Ammon's horn (tissue), 1 donor: ENCODE measurements at regions not wholly inside any gene's neighbourhood (a gene's known extent, or its start where the extent isn't known, plus 50 kb on each side); places are given as distances from the start of the nearest gene placed in this dataset.

ENCODE experiments used
- DNase-seq: peaks from one replicate; pipeline ENCODE4 v3.0.0-alpha.2; 2016; ENCODE audit warnings: low spot score

GRCh38 chr1:108050911-108051629 is 86.1 kb upstream of the VAV3 start:
- no peak for DNase-seq

DNA sequence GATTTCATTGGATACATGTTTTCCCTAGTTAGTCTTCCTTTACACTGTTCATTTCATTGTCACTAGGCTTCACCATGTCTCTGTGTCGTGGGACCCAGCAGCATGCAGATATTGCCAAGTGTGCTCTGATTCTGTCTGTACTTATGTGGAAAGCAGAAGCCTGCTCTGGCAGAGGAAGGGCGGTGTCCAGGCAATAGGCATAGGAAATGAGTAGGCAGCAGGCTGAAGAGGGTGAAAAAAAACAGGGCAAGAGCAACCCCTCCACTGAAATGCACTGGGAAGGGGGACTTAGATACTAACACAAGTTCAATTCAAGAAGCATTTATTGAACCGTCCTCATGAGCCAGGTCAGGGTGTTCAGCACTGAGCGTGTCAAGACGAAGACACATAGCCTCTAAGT is 85.2 kb upstream of the VAV3 start:
- DNase-seq = no peak

DNA sequence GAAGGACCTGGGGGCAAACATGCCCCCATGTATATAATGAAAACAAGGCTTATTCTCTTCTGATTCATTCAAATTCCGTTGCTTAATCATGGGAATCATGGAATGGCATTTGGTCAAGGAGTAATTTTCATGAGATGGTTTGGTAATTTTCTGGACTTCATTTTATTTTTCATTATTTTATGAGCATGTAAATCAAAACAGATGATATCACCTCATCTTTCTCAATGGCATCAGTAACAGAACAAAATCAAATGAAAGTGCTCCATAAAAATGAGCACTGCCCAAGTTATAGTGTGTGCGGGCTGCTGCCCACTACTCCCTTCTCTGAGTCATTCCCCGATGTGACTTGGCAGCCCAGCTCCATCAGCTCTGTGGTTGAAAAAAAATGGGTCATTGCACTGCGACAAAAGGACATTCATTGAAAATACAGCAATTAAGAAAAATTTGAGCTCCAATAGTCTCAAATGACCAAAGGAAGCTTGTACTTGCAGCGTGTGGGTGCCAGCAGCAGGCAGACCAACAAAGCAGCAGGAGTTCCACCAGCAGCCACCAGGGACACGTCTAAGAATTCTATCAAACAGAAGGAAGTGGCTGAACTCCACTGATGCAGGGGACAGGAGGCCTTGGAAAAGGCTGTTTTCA is 84.3 kb upstream of the VAV3 start:
- peak; percentile 77 for DNase-seq

DNA sequence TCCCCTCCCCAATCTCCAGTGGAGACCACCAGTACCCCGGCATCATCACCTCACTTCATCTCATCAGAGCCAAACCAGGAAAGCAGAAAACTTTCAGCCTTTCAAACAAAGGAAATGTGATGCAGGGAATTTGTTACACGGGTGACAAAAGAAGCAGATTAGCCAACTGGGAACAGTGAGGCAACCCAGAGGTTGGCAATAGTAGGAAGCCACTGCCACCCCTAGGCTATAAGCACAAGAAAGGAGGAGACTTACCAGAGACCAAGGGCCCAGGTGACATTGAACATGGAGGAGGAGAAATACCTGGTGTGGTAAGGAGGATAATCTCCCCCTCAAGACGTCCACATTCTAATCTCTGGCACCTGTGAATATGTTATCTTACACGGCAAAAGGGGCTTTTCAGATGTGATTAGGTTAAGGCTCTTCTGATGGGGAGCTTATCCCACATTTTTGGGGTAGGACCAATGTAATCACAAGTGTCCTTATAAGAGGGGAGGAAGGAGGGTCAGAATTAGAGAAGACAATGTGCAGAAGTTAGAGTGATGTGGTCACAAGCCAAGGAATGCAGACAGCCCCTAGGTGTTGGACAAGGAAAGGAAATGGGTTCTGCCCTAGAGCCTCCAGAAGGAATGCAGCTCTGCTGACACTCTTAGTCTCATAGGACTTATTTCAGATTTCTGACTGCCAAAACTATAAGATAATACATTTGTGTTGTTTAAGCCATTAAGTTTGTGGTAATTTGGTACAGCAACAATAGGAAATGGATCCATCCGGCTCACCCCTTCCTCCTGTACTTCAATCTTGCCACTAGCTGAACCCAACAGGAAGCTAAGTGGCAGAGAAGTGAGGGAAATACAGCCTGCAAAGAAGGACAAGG is 83.6 kb upstream of the VAV3 start:
- DNase-seq = no peak

DNA sequence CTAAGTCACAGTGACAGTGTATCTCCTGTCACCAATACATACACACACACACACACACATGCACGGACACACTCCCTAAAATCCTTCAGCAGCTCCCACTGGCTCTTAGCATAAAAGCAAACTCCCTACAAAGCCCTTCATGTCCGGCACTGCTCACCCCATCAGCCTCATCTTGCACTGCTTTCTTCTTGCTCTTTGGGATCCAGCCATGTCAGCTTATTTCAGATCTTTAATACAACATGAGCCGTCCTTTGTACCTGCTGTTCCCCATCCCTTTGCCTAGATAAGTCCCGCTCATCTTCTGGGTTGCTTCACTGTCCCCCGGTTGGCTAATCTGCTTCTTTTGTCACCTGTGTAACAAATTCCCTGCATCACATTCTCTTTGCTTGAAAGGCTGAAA is 82.1 kb upstream of the VAV3 start:
- no peak for DNase-seq

GRCh38 chr1:108046026-108046425 is 81.0 kb upstream of the VAV3 start:
- DNase-seq = no peak

DNA sequence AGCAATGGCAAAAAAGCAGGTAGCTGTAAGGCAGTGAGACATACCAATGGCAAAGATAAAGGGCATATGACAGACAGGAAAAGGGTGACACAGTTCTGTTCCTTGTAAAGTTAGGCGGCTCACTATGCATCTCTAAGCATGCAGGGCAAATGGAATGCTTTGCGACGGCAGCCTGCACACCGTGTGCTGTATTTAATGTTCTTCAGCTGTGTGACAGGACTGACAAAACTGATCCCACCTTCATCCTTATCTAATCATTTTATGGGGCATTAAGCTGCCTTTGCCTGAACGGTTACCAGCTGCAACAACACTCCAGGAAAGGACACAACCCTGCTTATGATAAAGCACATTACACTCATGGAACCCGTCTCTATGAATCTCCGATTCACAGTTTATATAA is 80.5 kb upstream of the VAV3 start:
- DNase-seq = no peak

DNA sequence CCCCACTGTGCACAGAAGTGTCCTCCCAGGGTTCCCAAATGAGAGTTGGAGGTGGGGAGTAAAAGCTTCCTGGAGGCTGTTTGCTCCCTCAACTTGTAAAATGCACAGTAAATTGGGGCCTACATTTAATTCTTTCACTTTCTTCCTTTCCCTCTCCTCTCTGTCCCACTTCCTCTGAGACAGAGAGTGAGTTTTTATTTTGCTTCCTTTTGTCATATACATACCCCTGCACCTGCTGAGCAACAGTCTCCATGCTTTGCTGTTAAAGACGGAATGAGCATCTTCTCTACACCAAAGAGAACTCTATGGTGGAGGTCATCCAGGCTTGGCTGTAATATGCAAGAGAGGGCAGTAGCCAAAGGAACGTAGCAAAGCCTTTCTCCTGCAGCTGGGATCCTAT is 79.3 kb upstream of the VAV3 start:
- DNase-seq = no peak

GRCh38 chr1:108043707-108044106 is 78.7 kb upstream of the VAV3 start:
- DNase-seq = no peak

GRCh38 chr1:108042610-108043009 is 77.6 kb upstream of the VAV3 start:
- no peak for DNase-seq

DNA sequence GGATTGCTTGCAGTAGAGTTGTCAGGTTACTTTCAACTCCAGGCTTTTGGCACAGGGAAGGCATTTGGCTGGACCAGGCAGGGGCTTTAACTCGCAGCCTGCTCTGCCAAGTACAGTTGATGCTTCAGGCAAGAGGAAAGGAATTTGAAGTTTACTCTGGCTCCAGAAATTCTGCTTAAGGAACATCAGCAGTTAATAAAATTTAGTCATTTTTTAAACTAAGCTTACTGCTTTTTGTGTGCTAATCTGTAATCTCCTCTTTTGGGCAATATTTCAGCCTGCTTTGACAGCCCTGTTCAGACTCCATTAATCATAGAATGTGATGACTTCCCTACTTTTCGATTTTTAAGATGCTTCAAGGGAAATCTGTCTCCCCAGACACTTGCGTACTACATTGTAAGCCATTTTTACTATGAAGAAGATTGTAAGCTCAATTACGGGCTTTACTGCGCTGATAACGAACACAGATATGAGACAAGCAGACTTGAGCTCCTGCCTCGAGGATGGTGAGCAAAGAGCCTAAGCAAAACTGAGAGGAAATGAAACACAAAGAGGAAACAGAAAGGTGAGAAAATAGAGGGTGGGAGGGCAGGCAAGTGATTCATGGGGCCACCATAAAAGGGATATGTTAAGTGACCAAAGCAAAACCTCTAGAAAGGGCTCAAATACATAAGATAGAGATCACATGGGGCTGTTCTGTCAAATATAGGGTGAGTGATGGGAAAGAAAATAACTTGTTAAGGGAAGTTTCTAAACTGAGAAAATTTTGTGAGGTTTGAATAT is 76.6 kb upstream of the VAV3 start:
- DNase-seq = no peak

- DNase-seq = no peak
These were observed 73.8 kb upstream of the VAV3 start for GRCh38 chr1:108038653-108039236.

GRCh38 chr1:108036796-108037562 is 72.0 kb upstream of the VAV3 start:
- DNase-seq = no peak

- no peak for DNase-seq
These were observed 69.4 kb upstream of the VAV3 start for GRCh38 chr1:108034396-108034795.

GRCh38 chr1:108033550-108033951 is 68.6 kb upstream of the VAV3 start:
- no peak for DNase-seq

- DNase-seq = no peak
These were observed 63.9 kb upstream of the VAV3 start for GRCh38 chr1:108028841-108029388.

- DNase-seq = no peak
These were observed 62.4 kb upstream of the VAV3 start for GRCh38 chr1:108027389-108027788.

DNA sequence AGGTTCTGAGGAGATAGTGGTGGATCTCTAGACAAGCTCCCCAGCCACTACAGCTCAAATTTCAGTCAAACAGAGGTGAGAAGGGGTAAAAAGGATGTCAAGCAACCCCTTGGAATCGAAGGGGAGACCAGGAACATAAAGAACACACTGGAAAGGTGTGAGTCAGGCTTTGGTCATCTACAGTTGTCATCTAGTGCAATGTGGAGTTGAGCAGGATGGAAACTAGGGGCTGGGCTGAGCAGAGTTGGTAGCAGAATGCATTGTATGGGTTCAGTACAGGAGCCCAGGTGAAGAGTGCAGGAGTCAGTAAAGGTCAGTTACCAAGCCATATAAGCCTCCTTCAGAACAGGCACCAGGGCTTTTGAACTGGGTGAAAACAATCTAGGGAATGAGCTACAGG is 52.7 kb upstream of the VAV3 start:
- no peak for DNase-seq

DNA sequence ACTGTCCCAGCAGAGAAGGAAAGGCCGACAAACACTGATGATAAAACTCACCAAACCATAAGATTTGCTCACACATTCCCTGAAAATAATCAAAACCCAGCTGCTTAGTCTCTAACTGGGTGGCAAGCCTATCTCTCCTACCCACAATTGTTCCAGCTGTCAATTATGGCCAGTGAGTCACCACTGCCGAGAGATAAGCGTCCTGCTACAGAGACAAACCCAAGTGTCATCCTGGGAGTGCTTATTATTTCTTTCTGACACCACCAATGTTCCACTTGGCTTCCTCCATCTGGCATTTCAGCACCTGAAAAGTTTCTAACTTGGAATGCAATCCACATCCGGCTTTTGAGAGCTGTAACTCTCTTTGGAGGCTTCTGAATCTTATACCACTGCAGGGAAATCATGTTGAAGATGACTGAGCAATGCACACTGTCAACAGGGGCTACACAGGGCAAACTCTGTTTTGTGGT is 51.5 kb upstream of the VAV3 start:
- no peak for DNase-seq
